Mesothelial cell of epicardium (in vitro differentiated cells): ENCODE measurements at regions not wholly inside any gene's neighbourhood (a gene's known extent, or its start where the extent isn't known, plus 50 kb on each side); places are given as distances from the start of the nearest gene placed in this dataset.

Source experiments
- DNase-seq, 2 experiments: peaks; one replicate each; pipeline ENCODE4 v3.0.0; 2021; ENCODE audit warnings: low spot score in 2 of 2; ENCODE audit not compliant: unreplicated experiment in 2 of 2
- H3K27ac Mint-ChIP-seq: 2 replicates; pipeline ENCODE4 v1.8.0; 2021; ENCODE audit warnings: mixed read lengths
- H3K27me3 Mint-ChIP-seq: 2 replicates; pipeline ENCODE4 v1.8.0; 2021; ENCODE audit warnings: low read depth, mixed read lengths
- H3K36me3 Mint-ChIP-seq: 2 replicates; pipeline ENCODE4 v1.8.0; 2021; ENCODE audit warnings: mixed read lengths
- H3K4me1 Mint-ChIP-seq: 2 replicates; pipeline ENCODE4 v1.8.0; 2021; ENCODE audit warnings: mixed read lengths
- H3K4me3 Mint-ChIP-seq: 2 replicates; pipeline ENCODE4 v1.8.0; 2021; ENCODE audit warnings: mild to moderate bottlenecking, moderate library complexity, mixed read lengths
- H3K9me3 Mint-ChIP-seq: 2 replicates; pipeline ENCODE4 v1.8.0; 2021; ENCODE audit warnings: mixed read lengths
- TF ChIP-seq, protein P1 (sequence below): fragments of 200-600 bp; sonication (generic); IDR thresholded peaks from one replicate; pipeline ENCODE4 v1.5.0; 2021; ENCODE audit warnings: antibody characterized with exemption; ENCODE audit not compliant: unreplicated experiment

GRCh38 chr2:128786316-128786715, 467.6 kb upstream of the HS6ST1 start:
- Mint-ChIP-seq H3K27ac (peak overlapping the region; percentile 49), H3K4me1 (peaks cover 27% of the 10 kb centered on the region), H3K36me3 (no peaks in the 10 kb centered on the region), H3K9me3 (no peaks in the 10 kb centered on the region), H3K27me3 (no peaks in the 10 kb centered on the region), H3K4me3 (no peak overlapping the region)
- TF ChIP-seq, protein P1, sequence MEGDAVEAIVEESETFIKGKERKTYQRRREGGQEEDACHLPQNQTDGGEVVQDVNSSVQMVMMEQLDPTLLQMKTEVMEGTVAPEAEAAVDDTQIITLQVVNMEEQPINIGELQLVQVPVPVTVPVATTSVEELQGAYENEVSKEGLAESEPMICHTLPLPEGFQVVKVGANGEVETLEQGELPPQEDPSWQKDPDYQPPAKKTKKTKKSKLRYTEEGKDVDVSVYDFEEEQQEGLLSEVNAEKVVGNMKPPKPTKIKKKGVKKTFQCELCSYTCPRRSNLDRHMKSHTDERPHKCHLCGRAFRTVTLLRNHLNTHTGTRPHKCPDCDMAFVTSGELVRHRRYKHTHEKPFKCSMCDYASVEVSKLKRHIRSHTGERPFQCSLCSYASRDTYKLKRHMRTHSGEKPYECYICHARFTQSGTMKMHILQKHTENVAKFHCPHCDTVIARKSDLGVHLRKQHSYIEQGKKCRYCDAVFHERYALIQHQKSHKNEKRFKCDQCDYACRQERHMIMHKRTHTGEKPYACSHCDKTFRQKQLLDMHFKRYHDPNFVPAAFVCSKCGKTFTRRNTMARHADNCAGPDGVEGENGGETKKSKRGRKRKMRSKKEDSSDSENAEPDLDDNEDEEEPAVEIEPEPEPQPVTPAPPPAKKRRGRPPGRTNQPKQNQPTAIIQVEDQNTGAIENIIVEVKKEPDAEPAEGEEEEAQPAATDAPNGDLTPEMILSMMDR: no peak
- DNase-seq: no peak

GRCh38 chr2:128786741-128787478, 468.2 kb upstream of the HS6ST1 start:
- Mint-ChIP-seq H3K36me3 (no peaks in the 10 kb centered on the region), H3K4me1 (peaks cover 28% of the 10 kb centered on the region), H3K9me3 (no peaks in the 10 kb centered on the region), H3K4me3 (no peak overlapping the region), H3K27me3 (no peaks in the 10 kb centered on the region), H3K27ac (peak overlapping the region; percentile 49)
- DNase-seq: no peak
- TF ChIP-seq, protein P1: no peak

DNA sequence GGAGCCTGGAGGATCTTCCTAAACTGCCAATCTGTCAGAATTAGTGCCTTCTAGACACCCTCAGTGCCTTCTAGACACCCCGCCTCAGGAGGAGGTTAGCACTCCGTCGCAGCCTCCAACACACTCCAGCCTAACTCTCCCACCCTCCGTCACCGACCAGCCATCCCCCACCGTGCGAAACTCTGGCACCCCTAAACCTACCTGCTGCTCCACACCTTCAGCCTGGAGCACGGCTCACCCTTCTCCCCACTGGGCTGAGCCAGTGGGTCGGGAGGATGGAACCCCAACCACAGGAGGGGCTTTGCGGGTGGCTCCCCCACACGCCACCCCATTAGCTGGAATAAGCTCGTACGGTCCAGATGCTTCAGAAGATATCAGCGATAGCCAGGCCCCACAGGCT, 468.9 kb upstream of the HS6ST1 start:
- Mint-ChIP-seq H3K27ac (no peak overlapping the region), H3K4me1 (peaks cover 28% of the 10 kb centered on the region), H3K36me3 (no peaks in the 10 kb centered on the region), H3K27me3 (no peaks in the 10 kb centered on the region), H3K9me3 (no peaks in the 10 kb centered on the region), H3K4me3 (no peak overlapping the region)
- DNase-seq: no peak
- TF ChIP-seq, protein P1: no peak

DNA sequence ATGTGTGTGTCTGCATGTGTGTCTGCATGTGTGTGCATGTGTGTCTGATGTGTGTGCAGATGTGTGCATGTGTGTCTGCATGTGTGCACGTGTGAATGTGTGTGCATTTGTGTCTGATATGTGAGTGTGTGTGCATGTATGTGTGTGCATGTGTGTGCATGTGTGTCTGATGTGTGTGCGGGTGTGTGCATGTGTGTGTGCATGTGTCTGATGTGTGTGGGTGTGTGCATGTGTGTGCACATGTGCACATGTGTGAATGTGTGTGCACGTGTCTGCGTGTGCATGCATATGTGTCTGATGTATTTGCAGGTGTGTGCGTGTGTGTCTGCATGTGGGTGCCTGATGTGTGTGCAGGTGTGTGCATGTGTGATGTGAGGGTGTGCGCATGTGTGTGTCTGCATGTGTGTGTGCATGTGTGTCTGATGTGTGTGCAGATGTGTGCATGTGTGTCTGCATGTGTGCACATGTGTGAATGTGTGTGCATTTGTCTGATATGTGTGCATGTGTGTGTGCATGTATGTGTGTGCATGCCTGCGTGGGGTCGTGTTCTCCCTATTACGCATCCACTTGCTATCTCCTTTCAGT, 470.1 kb upstream of the HS6ST1 start:
- H3K4me3 Mint-ChIP-seq: no peak overlapping the region
- TF ChIP-seq, protein P1: no peak

GRCh38 chr2:128789221-128789620, 470.6 kb upstream of the HS6ST1 start:
- no peaks in the 10 kb centered on the region for H3K36me3 Mint-ChIP-seq
- H3K27me3 Mint-ChIP-seq: no peaks in the 10 kb centered on the region
- H3K4me1 Mint-ChIP-seq: peaks cover 27% of the 10 kb centered on the region
- DNase-seq: no peak
- TF ChIP-seq, protein P1: no peak
- no peak overlapping the region for H3K27ac Mint-ChIP-seq
- H3K4me3 Mint-ChIP-seq: no peak overlapping the region
- H3K9me3 Mint-ChIP-seq: no peaks in the 10 kb centered on the region

More for the DNA sequence above, 470.1 kb upstream of the HS6ST1 start:
- Mint-ChIP-seq H3K36me3 (no peaks in the 10 kb centered on the region), H3K27ac (no peak overlapping the region), H3K4me1 (peaks cover 26% of the 10 kb centered on the region), H3K27me3 (no peaks in the 10 kb centered on the region), H3K9me3 (no peaks in the 10 kb centered on the region)
- DNase-seq: no peak
